Upper lobe of left lung (tissue), 4 donors: ENCODE measurements at regions not wholly inside any gene's neighbourhood (a gene's known extent, or its start where the extent isn't known, plus 50 kb on each side); places are given as distances from the start of the nearest gene placed in this dataset.

Source experiments
- EP300 ChIP-seq, 4 donors: sonication (generic); formaldehyde crosslinking; IDR thresholded peaks; one replicate each; pipeline ENCODE4 v1.5.1; 2017; ENCODE audit warnings: antibody characterized with exemption in 4 of 4, control low read depth in 2 of 4
- POLR2A ChIP-seq, 4 donors: fragments of 450-650 bp; IDR thresholded peaks; one replicate each; pipeline ENCODE4 v1.5.1; 2016 to 2017; ENCODE audit warnings: antibody characterized with exemption in 4 of 4, mild to moderate bottlenecking in 2 of 4
- POLR2AphosphoS5 ChIP-seq, 2 donors: sonication (generic); formaldehyde crosslinking; IDR thresholded peaks; one replicate each; pipeline ENCODE4 v1.5.1; 2017; ENCODE audit warnings: antibody characterized with exemption in 2 of 2
- TF ChIP-seq, protein P1 (sequence below), 6 experiments: fragments of 450-650 bp in 4 of 6; fragments of 200-600 bp in 2 of 6; sonication (generic) in 2 of 6; IDR thresholded peaks; one replicate each; pipeline ENCODE4 v1.5.1; 2016 to 2019; ENCODE audit warnings: antibody characterized with exemption in 6 of 6

DNA sequence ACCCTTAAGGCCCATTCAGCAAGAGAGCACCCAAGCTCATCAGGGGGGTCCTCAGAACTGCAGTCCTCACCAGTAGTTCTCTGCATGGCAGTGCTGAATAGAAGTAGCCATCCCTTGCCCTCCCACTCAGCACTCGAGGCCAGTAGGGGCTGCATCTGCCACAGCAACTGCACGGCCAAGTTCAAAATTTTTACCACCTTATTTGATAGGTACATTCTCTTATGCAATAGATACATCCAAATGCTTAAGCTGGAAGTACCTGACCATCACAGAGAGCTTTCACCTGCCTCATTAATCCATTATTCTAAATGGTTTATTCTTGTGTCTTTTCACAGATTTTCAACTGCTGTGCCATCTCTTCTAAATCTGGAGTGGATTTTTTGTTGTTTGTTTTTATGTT, 1307.4 kb downstream of the SLITRK5 start:
- TF ChIP-seq EP300 (IDR thresholded peaks at IDR 0.05): no peak
- no peak for TF ChIP-seq POLR2A (IDR thresholded peaks at IDR 0.05)
- TF ChIP-seq, protein P1, sequence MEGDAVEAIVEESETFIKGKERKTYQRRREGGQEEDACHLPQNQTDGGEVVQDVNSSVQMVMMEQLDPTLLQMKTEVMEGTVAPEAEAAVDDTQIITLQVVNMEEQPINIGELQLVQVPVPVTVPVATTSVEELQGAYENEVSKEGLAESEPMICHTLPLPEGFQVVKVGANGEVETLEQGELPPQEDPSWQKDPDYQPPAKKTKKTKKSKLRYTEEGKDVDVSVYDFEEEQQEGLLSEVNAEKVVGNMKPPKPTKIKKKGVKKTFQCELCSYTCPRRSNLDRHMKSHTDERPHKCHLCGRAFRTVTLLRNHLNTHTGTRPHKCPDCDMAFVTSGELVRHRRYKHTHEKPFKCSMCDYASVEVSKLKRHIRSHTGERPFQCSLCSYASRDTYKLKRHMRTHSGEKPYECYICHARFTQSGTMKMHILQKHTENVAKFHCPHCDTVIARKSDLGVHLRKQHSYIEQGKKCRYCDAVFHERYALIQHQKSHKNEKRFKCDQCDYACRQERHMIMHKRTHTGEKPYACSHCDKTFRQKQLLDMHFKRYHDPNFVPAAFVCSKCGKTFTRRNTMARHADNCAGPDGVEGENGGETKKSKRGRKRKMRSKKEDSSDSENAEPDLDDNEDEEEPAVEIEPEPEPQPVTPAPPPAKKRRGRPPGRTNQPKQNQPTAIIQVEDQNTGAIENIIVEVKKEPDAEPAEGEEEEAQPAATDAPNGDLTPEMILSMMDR (IDR thresholded peaks at IDR 0.05): no peak
- no peak for TF ChIP-seq POLR2AphosphoS5 (IDR thresholded peaks at IDR 0.05)
